Activated CD8-positive, alpha-beta T cell treated with anti-CD3 and anti-CD28 coated beads, Interleukin-2, amount 10 ng/mL, durations not matched to agents 7 days and 5 days (primary cell): ENCODE measurements at regions not wholly inside any gene's neighbourhood (a gene's known extent, or its start where the extent isn't known, plus 50 kb on each side); places are given as distances from the start of the nearest gene placed in this dataset.

Experiments
- ATAC-seq: fragments of 150-1000 bp; cut with Tn5 transposase; one replicate; pipeline ENCODE4 v1.10.0; 2021; ENCODE audit warnings: moderate library complexity
- CTCF ChIA-PET: fragments of 350-600 bp; sonication (Branson Sonifier 250); formaldehyde crosslinking; loops from one replicate; lab custom pipeline; 2021; ENCODE audit warnings: antibody characterized with exemption; lab: Charles Lee
- POLR2A ChIA-PET: fragments of 350-600 bp; sonication (Branson Sonifier 250); formaldehyde crosslinking; loops from one replicate; lab custom pipeline; 2021; ENCODE audit warnings: antibody characterized with exemption; lab: Charles Lee
- DNase-seq: peaks from one replicate; pipeline ENCODE4 v3.0.0-alpha.2; 2020
- H3K27ac Mint-ChIP-seq: one replicate; pipeline ENCODE4 v1.8.0; 2021; ENCODE audit warnings: mild to moderate bottlenecking, mixed read lengths
- H3K27me3 Mint-ChIP-seq: one replicate; pipeline ENCODE4 v1.8.0; 2021; ENCODE audit warnings: low read depth, mixed read lengths
- H3K36me3 Mint-ChIP-seq: one replicate; pipeline ENCODE4 v1.8.0; 2021; ENCODE audit warnings: low read depth, mixed read lengths
- H3K4me1 Mint-ChIP-seq: one replicate; pipeline ENCODE4 v1.8.0; 2021; ENCODE audit warnings: low read depth, mixed read lengths
- H3K4me3 Mint-ChIP-seq: one replicate; pipeline ENCODE4 v1.8.0; 2021; ENCODE audit warnings: mild to moderate bottlenecking, mixed read lengths
- H3K9me3 Mint-ChIP-seq: one replicate; pipeline ENCODE4 v1.8.0; 2022; ENCODE audit warnings: mixed read lengths; ENCODE audit not compliant: insufficient read depth

DNA sequence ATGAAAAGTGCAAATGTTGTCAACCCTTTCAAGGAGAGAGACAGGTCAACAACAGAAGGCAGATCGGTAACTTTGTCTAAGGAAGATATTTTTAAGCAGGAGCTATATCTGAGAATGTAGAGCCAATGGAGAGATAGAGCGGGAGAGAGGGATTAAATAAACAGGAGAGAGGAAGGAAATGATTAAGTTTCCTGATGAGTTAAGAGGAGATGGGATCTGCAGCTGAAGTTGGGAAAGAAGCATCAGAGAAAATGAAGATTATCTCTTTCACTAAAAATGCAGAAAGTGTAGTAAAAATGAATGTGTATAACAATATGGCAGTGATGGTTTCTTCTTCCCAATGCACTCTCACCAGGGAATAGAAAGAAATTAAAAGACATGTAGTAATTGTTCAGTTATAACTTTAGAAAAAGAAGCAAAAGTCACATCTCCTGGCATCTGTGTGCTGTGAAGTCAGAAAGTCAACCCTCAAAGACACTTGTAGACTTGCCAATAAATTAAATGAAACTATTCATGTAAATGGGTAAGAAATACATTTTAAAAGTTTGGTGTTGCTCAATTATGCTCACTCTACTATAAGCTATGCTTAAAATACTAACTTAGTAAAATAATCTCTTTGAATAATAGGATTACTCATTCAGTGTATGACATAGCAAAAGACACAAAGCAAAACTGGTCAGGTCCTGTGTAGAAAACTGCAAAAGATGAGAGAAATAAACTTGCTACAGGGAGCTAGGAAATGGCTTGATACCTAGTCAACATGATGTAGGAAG, 264.6 kb downstream of the ZIC4 start:
- peaks cover 4% of the 10 kb centered on the region for H3K9me3 Mint-ChIP-seq
- ChIA-PET CTCF (interaction anchor here (1.1 kb wide), 1 partner anchor 31 kb away, joined by 3 read pairs; no protein-coding TSS in a partner anchor), POLR2A (no interaction called here)
- ATAC-seq (no peak), DNase-seq (no peak)
- no peaks in the 10 kb centered on the region for H3K36me3 Mint-ChIP-seq
- H3K27ac Mint-ChIP-seq, result no peak overlapping the region
- no peak overlapping the region for H3K4me3 Mint-ChIP-seq
- H3K4me1 Mint-ChIP-seq, result no peaks in the 10 kb centered on the region
- H3K27me3 Mint-ChIP-seq, result no peaks in the 10 kb centered on the region

DNA sequence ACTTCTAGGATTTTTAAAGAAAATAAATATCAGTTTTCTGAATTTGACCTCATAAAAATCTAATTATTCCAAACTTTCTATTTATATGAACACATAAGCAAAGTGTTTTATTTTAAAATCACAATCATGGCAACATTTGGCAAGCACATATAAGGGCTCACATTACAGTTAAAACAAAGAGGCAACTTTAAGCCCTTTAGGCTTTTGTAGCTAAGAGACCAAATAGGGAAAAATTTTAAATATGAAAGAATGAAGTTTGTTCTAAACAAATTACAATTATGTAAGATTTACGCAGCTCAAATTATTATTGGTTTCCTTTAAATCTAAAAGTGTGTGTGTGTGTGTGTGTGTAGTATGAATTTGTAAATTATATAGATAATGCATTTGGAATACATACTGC, 267.0 kb downstream of the ZIC4 start:
- H3K9me3 Mint-ChIP-seq, result peaks cover 8% of the 10 kb centered on the region
- no peak overlapping the region for H3K27ac Mint-ChIP-seq
- no peaks in the 10 kb centered on the region for H3K27me3 Mint-ChIP-seq
- CTCF ChIA-PET, result no interaction called here
- no peaks in the 10 kb centered on the region for H3K36me3 Mint-ChIP-seq
- H3K4me1 Mint-ChIP-seq, result no peaks in the 10 kb centered on the region
- DNase-seq (no peak), ATAC-seq (no peak)
- no peak overlapping the region for H3K4me3 Mint-ChIP-seq
- POLR2A ChIA-PET, result no interaction called here

DNA sequence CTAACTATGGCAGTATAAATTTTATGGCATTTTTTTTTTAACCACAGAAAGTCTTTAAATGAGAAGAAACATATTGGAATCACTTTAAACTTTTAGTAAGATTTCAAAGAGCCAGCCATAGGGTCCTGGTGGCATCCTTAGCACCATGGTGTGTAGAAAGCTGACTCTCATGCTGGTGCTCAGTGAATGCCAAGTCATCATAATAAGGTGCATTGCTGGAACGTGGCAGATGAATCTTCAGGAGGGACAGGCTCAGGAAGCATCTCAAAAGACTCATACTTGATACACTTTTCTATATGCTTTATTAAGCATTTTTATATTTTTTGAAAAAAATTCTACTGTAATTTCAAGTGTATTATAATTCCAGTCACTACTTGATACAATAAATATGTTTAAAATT, 274.2 kb downstream of the ZIC4 start:
- ATAC-seq (no peak), DNase-seq (no peak)
- H3K36me3 Mint-ChIP-seq, result no peaks in the 10 kb centered on the region
- H3K4me3 Mint-ChIP-seq, result no peak overlapping the region
- no peaks in the 10 kb centered on the region for H3K4me1 Mint-ChIP-seq
- H3K27ac Mint-ChIP-seq, result no peak overlapping the region
- ChIA-PET CTCF (no interaction called here), POLR2A (no interaction called here)
- H3K27me3 Mint-ChIP-seq, result no peaks in the 10 kb centered on the region
- H3K9me3 Mint-ChIP-seq, result peaks cover 7% of the 10 kb centered on the region

GRCh38 chr3:147130461-147130860, 275.9 kb downstream of the ZIC4 start:
- Mint-ChIP-seq H3K36me3 (no peaks in the 10 kb centered on the region), H3K4me1 (no peaks in the 10 kb centered on the region), H3K27me3 (no peaks in the 10 kb centered on the region), H3K9me3 (peaks cover 3% of the 10 kb centered on the region), H3K4me3 (no peak overlapping the region), H3K27ac (no peak overlapping the region)
- ATAC-seq (no peak), DNase-seq (no peak)
- ChIA-PET CTCF (no interaction called here), POLR2A (no interaction called here)

DNA sequence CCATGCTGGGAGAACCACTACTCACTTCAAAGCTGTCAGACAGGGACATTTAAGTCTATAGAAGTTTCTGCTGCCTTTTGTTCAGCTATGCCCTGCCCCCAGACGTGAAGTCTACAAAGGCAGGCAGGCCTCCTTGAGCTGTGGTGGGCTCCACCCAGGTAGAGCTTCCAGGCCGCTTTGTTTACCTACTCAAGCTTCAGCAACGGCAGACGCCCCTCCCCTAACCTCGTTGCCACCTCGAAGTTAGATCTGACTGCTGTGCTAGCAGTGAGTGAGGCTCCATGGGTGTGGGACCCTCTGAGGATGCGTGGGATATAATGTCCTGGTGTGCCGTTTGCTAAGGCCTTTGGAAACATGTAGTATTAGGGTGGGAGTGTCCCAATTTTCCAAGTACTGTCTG, 276.7 kb downstream of the ZIC4 start:
- DNase-seq, result no peak
- peaks cover 2% of the 10 kb centered on the region for H3K9me3 Mint-ChIP-seq
- H3K36me3 Mint-ChIP-seq, result no peaks in the 10 kb centered on the region
- H3K4me3 Mint-ChIP-seq, result no peak overlapping the region
- ChIA-PET POLR2A (no interaction called here), CTCF (no interaction called here)
- no peak for ATAC-seq
- H3K27ac Mint-ChIP-seq, result no peak overlapping the region
- no peaks in the 10 kb centered on the region for H3K4me1 Mint-ChIP-seq
- H3K27me3 Mint-ChIP-seq, result no peaks in the 10 kb centered on the region

- ChIA-PET CTCF (no interaction called here), POLR2A (no interaction called here)
- Mint-ChIP-seq H3K27ac (no peak overlapping the region), H3K9me3 (no peaks in the 10 kb centered on the region), H3K27me3 (no peaks in the 10 kb centered on the region), H3K4me3 (no peak overlapping the region), H3K36me3 (no peaks in the 10 kb centered on the region), H3K4me1 (no peaks in the 10 kb centered on the region)
- ATAC-seq, result no peak
- DNase-seq, result no peak
These were observed 284.0 kb downstream of the ZIC4 start for GRCh38 chr3:147122350-147122749.

DNA sequence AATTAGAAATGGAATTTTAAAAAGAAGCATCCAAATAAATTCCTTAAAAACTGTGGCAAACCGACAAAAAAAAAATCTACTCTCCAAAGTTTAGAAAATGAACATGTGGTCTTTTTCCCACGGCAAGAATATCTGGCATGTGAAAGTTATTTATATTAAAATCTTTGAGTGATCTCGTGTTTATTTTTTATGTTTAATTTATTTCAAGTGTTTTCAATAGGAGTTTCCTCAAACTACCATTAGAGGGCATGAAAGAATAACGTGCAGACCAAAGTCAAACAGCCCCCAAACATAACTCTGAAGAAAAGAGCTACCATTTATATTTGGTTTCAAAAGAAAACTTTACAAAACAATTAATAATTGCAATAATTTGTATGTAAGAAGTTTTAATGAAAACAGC, 286.4 kb downstream of the ZIC4 start:
- CTCF ChIA-PET, result no interaction called here
- POLR2A ChIA-PET, result no interaction called here
- DNase-seq (no peak), ATAC-seq (no peak)
- H3K9me3 Mint-ChIP-seq, result no peaks in the 10 kb centered on the region
- H3K4me1 Mint-ChIP-seq, result no peaks in the 10 kb centered on the region
- no peak overlapping the region for H3K4me3 Mint-ChIP-seq
- no peaks in the 10 kb centered on the region for H3K36me3 Mint-ChIP-seq
- no peak overlapping the region for H3K27ac Mint-ChIP-seq
- H3K27me3 Mint-ChIP-seq, result no peaks in the 10 kb centered on the region

DNA sequence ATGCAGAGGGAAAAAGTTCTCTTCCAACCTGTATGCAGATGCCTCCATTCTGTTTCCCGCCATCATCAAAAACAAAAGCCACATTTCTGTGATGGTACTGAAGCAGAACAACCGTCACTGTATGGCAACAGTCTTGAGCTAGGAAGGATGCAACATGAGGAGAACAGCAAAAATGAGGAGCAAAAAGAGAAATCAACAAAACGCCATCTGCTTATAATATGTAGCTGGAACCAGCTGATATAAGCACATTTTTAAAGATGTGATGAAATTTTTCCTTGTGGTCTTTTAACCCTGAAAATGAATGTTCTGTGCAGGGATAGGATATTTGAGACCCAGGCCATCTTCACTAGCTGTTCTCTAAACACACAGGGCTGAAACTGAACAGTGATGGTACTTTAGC, 287.0 kb downstream of the ZIC4 start:
- Mint-ChIP-seq H3K27ac (no peak overlapping the region), H3K4me1 (no peaks in the 10 kb centered on the region), H3K36me3 (no peaks in the 10 kb centered on the region), H3K4me3 (no peak overlapping the region), H3K27me3 (no peaks in the 10 kb centered on the region), H3K9me3 (no peaks in the 10 kb centered on the region)
- POLR2A ChIA-PET, result no interaction called here
- DNase-seq (no peak), ATAC-seq (no peak)
- CTCF ChIA-PET, result no interaction called here

- ChIA-PET CTCF (no interaction called here), POLR2A (no interaction called here)
- DNase-seq (no peak), ATAC-seq (no peak)
- H3K27ac Mint-ChIP-seq, result no peak overlapping the region
- H3K4me3 Mint-ChIP-seq, result no peak overlapping the region
- no peaks in the 10 kb centered on the region for H3K4me1 Mint-ChIP-seq
- H3K36me3 Mint-ChIP-seq, result no peaks in the 10 kb centered on the region
- H3K9me3 Mint-ChIP-seq, result no peaks in the 10 kb centered on the region
- H3K27me3 Mint-ChIP-seq, result no peaks in the 10 kb centered on the region
These were observed 287.7 kb downstream of the ZIC4 start for GRCh38 chr3:147118611-147119010.

- Mint-ChIP-seq H3K36me3 (no peaks in the 10 kb centered on the region), H3K4me3 (no peak overlapping the region), H3K9me3 (no peaks in the 10 kb centered on the region), H3K27ac (no peak overlapping the region), H3K4me1 (no peaks in the 10 kb centered on the region), H3K27me3 (no peaks in the 10 kb centered on the region)
- ChIA-PET CTCF (no interaction called here), POLR2A (no interaction called here)
- DNase-seq (no peak), ATAC-seq (no peak)
These were observed 288.7 kb downstream of the ZIC4 start for GRCh38 chr3:147117631-147118030.

- ATAC-seq (no peak), DNase-seq (no peak)
- no peaks in the 10 kb centered on the region for H3K36me3 Mint-ChIP-seq
- H3K4me3 Mint-ChIP-seq, result no peak overlapping the region
- POLR2A ChIA-PET, result no interaction called here
- H3K27ac Mint-ChIP-seq, result no peak overlapping the region
- CTCF ChIA-PET, result no interaction called here
- no peaks in the 10 kb centered on the region for H3K27me3 Mint-ChIP-seq
- H3K9me3 Mint-ChIP-seq, result no peaks in the 10 kb centered on the region
- no peaks in the 10 kb centered on the region for H3K4me1 Mint-ChIP-seq
These were observed 292.9 kb downstream of the ZIC4 start for GRCh38 chr3:147113293-147114044.

DNA sequence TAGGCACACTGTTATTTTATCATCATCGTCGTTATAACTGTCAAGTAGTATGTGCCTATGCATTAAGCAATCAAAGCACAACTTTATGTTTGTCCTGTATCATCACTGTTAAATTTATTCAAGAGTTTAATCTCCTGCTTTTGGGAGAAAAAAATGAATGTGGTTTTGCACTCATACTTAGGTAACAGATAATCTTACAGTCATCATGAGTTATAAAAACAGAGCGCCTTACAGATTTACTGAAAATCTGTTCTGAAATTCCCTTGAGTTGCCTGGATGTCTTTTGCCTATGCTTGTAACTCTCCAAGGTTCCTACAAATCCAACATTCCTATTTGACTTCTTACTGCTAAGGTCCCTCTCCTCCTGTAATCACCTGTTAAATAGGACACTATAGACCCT, 307.3 kb downstream of the ZIC4 start:
- no peak for DNase-seq
- Mint-ChIP-seq H3K4me1 (no peaks in the 10 kb centered on the region), H3K27me3 (no peaks in the 10 kb centered on the region), H3K4me3 (no peak overlapping the region), H3K27ac (no peak overlapping the region), H3K9me3 (peaks cover 9% of the 10 kb centered on the region), H3K36me3 (no peaks in the 10 kb centered on the region)
- POLR2A ChIA-PET, result no interaction called here
- CTCF ChIA-PET, result no interaction called here
- ATAC-seq, result no peak
